ENCODE measurements at regions not wholly inside any gene's neighbourhood (a gene's known extent, or its start where the extent isn't known, plus 50 kb on each side); places are given as distances from the start of the nearest gene placed in this dataset.

DNA sequence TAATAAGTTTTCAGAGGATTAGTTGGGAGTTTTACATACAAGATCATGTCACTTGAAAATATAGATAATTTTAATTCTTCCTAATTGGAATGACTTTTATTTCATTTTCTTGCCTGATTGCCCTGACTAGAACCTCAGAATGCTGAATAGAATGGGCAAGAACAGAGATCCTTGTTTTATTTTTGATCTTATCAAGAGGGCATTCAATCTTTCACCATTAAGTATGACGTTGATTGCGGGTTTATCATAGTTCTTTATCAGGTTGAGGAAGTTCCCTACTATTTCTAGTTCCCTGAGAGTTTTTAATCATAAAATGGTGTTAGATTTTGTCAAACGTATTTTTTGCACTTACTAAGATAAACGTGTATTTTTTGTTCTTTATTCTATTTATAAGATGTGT lies 124.3 kb downstream of the DICER1 start:
- H2BK20ac ChIP-seq (ENCODE audit: low read length), result no peak overlapping the region
- H2BK5ac ChIP-seq (ENCODE audit: low read depth, low read length), result no peak overlapping the region
- H3K4me2 ChIP-seq (ENCODE audit: insufficient read depth in 1 of 2, low read depth in 2 of 2, low read length in 2 of 2), result no peak overlapping the region
- no peak overlapping the region for H3K4ac ChIP-seq (replicated peaks; ENCODE audit: insufficient read length, low read depth, low read length)
- H2BK12ac ChIP-seq (ENCODE audit: low read depth, low read length), result no peak overlapping the region
- H3K79me2 ChIP-seq (ENCODE audit: control insufficient read depth in 1 of 2, insufficient read depth in 2 of 2, low read length in 2 of 2), result no peaks in the 10 kb centered on the region
- H3K9ac ChIP-seq (replicated peaks in 1 of 4; ENCODE audit: extremely low read depth in 1 of 4, low read depth in 3 of 4, low read length in 3 of 4), result no peak overlapping the region
- no peak overlapping the region for H2AFZ ChIP-seq (ENCODE audit: low read length)
- H3K27me3 ChIP-seq (replicated peaks in 1 of 4; ENCODE audit: control insufficient read depth in 3 of 4, extremely low read depth in 1 of 4, insufficient read depth in 3 of 4, low read length in 3 of 4), result no peaks in the 10 kb centered on the region
- no peak overlapping the region for H3K27ac ChIP-seq (ENCODE audit: low read depth, low read length)
- H3K4me3 ChIP-seq (ENCODE audit: extremely low read depth in 1 of 4, insufficient read depth in 2 of 4, low read depth in 3 of 4, low read length in 4 of 4), result no peak overlapping the region
- ChIA-PET POLR2A (ENCODE audit: partially characterized antibody) (no interaction called here), CTCF (ENCODE audit: partially characterized antibody) (interaction anchor here (0.7 kb wide), 1 partner anchor 382 kb away, joined by 3 read pairs; no protein-coding TSS in a partner anchor)
- no peak overlapping the region for H3K14ac ChIP-seq (ENCODE audit: insufficient read length)
- WGBS, 2 experiments (ENCODE audit: extremely low coverage in 1 of 2, insufficient coverage in 1 of 2, insufficient read length in 1 of 2, insufficient replicate concordance in 2 of 2, low coverage in 1 of 2, low lambda C conversion rate in 2 of 2, missing lambda C conversion rate in 1 of 2), result 73% methylated on average over 4 of the region's 4 CpGs; no CpG with 5 or more reads in 1 of the 2 experiments
- H2BK15ac ChIP-seq (ENCODE audit: low read length), result no peak overlapping the region
- DNase-seq (ENCODE audit: low read depth in 1 of 2, low spot score in 2 of 2), result no peak
- H2BK120ac ChIP-seq (replicated peaks; ENCODE audit: low read depth, low read length), result no peak overlapping the region
- peaks cover 0 to 3% (median 0%) of the 10 kb centered on the region in 4 experiments; a peak in 1 of 7 replicates for H3K4me1 ChIP-seq (replicated peaks in 1 of 4; ENCODE audit: control insufficient read depth in 3 of 4, insufficient read depth in 4 of 4, low read length in 3 of 4)
- no peak overlapping the region for H3K18ac ChIP-seq (ENCODE audit: extremely low read depth, low read length)
- H2AK5ac ChIP-seq (ENCODE audit: low read depth, low read length), result no peak overlapping the region
- H4K91ac ChIP-seq (replicated peaks; ENCODE audit: insufficient read length, low read length), result no peak overlapping the region
- H3K36me3 ChIP-seq (ENCODE audit: control insufficient read depth in 2 of 4, insufficient read depth in 4 of 4, low read length in 3 of 4), result no peaks in the 10 kb centered on the region
- no peak for FAIRE-seq
- no peaks in the 10 kb centered on the region for H3K79me1 ChIP-seq (ENCODE audit: low read depth, low read length)
- H3K23me2 ChIP-seq (ENCODE audit: low read depth, low read length), result no peaks in the 10 kb centered on the region
- no peak overlapping the region for H4K5ac ChIP-seq (ENCODE audit: insufficient read length, low read depth, low read length)
- no peak overlapping the region for H4K8ac ChIP-seq (ENCODE audit: extremely low read depth, insufficient read depth, low read length)
- H3K56ac ChIP-seq (replicated peaks; ENCODE audit: insufficient read length, low read depth, low read length), result no peak overlapping the region
- H4K20me1 ChIP-seq (replicated peaks in 1 of 2; ENCODE audit: control insufficient read depth in 1 of 2, insufficient read depth in 2 of 2, low read length in 2 of 2), result no peaks in the 10 kb centered on the region
- H3K9me3 ChIP-seq (ENCODE audit: insufficient read depth in 2 of 2, low read depth in 1 of 2, low read length in 1 of 2), result no peaks in the 10 kb centered on the region; a peak in 1 of 4 replicates
- no peak for TF ChIP-seq BCL11A (IDR thresholded peaks at IDR 0.05; ENCODE audit: low read depth in 2 of 2, low read length in 2 of 2)
- no peak overlapping the region for H3K23ac ChIP-seq (ENCODE audit: insufficient read length)

Measured in H1 (cell line).